NCI-H2107 treated with DMSO at 0.1 percent for 48 hours (cell line): ENCODE measurements at regions not wholly inside any gene's neighbourhood (a gene's known extent, or its start where the extent isn't known, plus 50 kb on each side); places are given as distances from the start of the nearest gene placed in this dataset.
"Not testable (repeated sequence)": the region's sequence is repeated elsewhere in the genome, so short reads cannot be mapped to it uniquely, and the experiment has no call there.

Experiments used
- DNase-seq: peaks from one replicate; lab custom pipeline; 2025; ENCODE audit not compliant: unreplicated experiment; lab: John Stamatoyannopoulos, UW

- peak; percentile 69 for DNase-seq
These were observed 485.4 kb downstream of the TMEM121 start for GRCh38 chr14:106011631-106012360.

- not testable (repeated sequence) for DNase-seq
These were observed 486.0 kb downstream of the TMEM121 start for GRCh38 chr14:106012361-106012725.

GRCh38 chr14:106013879-106014376 is 487.5 kb downstream of the TMEM121 start:
- DNase-seq, result no peak

DNA sequence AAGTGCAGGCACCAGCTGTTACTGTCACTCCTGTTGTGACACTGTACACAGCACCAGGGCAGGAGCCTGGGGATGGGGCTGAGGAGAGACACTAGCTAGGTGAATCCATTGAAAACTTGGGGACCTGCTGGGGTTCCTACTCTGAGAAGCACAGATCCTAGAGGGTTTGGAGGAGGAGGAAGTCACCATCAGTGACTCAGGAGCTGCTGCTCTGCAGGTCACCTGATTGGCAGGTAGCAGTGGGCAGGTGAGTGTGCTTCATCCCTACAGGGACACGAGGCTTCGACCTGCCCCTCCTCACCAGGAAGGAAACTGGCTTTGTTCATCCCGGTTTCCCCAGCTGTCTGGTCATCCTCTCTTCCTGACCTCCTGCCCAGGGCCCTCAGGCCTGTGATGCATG is 491.6 kb downstream of the TMEM121 start:
- DNase-seq, result not testable (repeated sequence)

GRCh38 chr14:106021832-106022231 is 495.4 kb downstream of the TMEM121 start:
- no peak for DNase-seq

DNA sequence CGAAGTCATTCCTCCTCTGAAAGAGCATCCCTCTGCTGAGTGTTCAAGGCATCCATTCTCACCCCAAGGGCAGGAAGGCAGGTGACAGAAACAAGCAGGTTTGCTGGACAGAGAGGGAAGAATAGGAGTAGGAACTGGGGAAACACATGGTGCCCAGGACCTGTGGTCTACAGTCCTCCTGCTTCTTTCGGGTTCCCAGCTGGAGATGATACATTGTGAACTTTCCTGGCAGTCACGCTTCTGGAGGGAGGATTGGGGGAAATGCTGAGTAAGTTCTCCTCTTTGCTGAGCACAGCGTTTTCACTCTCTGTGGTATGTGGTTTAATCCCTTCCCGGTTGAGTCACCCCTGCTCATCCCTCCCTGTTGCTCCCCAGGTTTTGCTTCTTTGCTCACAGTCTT is 496.3 kb downstream of the TMEM121 start:
- DNase-seq, result not testable (repeated sequence)

GRCh38 chr14:106023411-106023810 is 497.0 kb downstream of the TMEM121 start:
- DNase-seq, result no peak

DNA sequence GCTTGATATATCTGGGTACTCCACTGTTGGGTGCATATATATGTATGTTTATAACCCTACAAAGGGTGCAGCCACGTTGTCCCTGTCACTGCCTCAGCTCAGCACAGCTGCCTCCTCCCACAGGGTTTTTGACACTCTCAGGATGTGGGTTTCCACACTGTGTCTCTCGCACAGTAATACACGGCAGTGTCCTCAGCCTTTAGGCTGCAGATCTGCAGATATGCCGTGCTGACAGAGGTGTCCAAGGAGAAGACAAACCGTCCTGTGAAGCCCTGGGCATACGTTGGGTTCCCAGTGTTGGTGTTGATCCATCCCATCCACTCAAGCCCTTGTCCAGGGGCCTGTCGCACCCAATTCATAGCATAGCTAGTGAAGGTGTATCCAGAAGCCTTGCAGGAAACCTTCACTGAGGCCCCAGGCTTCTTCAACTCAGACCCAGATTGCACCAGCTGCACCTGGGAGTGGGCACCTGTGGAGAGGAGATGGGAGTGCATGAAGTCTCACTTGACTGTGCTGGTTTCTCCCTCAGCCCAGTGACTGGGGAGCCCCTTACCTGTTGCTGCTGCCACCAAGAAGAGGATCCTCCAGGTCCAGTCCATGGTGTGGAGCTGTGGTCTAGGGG is 498.7 kb downstream of the TMEM121 start:
- DNase-seq, result no peak

DNA sequence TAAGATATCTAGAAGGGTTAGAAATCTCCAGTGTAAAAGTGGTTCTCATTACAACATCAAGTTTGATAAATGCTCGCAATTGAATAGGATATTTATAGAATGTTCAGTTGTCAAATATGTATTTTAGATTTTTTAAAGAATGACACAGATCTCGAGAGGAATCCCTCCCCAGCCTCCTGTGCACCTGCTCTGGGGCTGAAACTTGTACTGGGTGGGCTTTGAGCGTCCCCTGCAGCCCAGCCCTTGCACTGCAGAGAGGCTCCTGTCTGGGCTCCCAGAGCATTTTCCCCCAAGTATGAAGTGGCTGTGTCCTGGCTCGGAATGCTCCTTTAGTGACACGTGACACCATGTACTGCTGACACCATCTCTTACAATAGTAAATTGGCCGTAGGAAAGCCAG is 499.6 kb downstream of the TMEM121 start:
- DNase-seq, result no peak

DNA sequence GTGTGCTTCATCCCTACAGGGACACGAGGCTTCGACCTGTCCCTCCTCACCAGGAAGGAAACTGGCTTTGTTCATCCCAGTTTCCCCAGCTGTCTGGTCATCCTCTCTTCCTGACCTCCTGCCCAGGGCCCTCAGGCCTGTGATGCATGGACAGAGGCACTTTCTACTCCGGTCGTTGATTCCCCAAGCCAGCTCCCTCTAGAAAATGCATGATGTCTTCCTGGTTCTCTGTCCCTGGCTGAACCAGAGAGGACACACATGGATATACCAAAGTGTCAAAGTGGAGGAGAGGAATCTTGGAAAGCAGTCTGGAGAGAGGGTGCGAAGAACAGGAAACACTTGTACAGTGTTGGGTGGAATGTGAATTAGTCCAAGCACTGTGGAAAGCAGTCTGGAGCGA is 501.4 kb downstream of the TMEM121 start:
- DNase-seq, result not testable (repeated sequence)

DNA sequence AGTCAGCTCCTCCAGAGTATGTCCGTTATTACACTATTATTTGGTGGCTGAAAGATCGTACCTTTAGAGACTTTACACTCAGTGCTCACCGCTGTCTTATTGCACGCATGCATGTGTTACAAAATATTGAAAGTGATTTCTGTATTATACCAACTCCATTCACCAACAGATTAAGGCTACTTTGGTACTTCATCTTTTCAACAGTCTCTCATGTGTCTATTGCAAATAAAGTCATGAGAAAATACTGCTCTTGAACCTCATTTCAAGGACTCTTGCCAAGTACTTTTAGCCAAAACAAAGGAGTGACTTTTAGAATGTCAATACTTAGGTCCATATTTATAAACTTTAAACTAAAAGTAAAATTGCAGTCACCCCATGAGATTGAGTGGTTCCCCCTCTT is 503.6 kb downstream of the TMEM121 start:
- DNase-seq, result no peak

GRCh38 chr14:106037380-106037779 is 511.0 kb downstream of the TMEM121 start:
- no peak for DNase-seq

GRCh38 chr14:106038263-106038662 is 511.9 kb downstream of the TMEM121 start:
- peak; percentile 93 for DNase-seq

- DNase-seq, result peak; percentile 70
These were observed 513.0 kb downstream of the TMEM121 start for GRCh38 chr14:106039400-106039799.

GRCh38 chr14:106044515-106044914 is 518.1 kb downstream of the TMEM121 start:
- peak; percentile 52 for DNase-seq

GRCh38 chr14:106044949-106045596 is 518.7 kb downstream of the TMEM121 start:
- peak; percentile 28 for DNase-seq

DNA sequence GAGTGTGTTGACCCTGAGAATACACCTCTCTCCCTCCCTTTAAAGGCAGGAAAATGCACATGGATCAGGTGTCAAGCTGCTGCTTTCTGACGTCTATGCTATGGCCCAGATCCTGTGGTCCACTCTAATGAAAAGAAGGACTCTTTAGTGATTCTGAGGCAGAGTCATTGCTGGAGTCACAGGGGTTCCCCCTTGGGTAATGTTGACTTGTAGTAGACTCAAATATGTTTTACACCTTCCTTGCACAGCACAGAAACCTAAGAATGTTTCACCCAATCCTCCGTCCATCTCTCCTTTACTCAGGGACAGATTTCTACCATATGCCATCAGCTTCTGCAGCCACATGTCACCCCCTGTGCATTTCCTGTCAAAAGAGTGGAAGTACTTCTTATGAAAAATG is 525.4 kb downstream of the TMEM121 start:
- DNase-seq, result no peak

DNA sequence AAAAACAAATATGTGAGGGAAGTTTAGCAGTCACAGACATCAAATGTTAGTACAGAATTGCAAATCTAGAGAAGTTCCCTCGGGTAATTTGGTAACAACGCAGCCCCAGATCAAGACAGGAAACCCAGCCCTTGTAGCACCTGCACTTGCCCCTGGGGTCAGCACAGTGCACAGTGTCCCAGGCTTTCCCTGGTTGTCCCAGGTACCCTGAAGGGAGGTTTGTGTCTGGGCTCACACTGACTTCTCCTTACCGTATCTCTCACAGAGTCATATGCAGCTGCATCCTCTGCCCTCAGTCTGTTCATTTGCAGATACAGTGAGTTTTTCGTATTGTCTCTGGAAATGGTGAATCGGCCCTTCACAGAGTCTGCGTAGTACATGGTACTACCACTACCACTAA is 528.9 kb downstream of the TMEM121 start:
- DNase-seq, result no peak

GRCh38 chr14:106058342-106058741 is 532.0 kb downstream of the TMEM121 start:
- DNase-seq, result no peak

- no peak for DNase-seq
These were observed 534.0 kb downstream of the TMEM121 start for GRCh38 chr14:106060276-106060975.

GRCh38 chr14:106061877-106062500 is 535.6 kb downstream of the TMEM121 start:
- peak; percentile 72 for DNase-seq
